HG02970 (cell line): ENCODE measurements at regions not wholly inside any gene's neighbourhood (a gene's known extent, or its start where the extent isn't known, plus 50 kb on each side); places are given as distances from the start of the nearest gene placed in this dataset.

Experiments
- ATAC-seq: cut with Tn5 transposase; IDR thresholded peaks from one replicate; pipeline ENCODE4 v1.9.1; 2021; ENCODE audit warnings: mild to moderate bottlenecking, moderate library complexity, moderate number of reproducible peaks; ENCODE audit not compliant: unreplicated experiment, low FRiP score

GRCh38 chr13:50511877-50512341 lies 331.6 kb downstream of the DLEU7 start:
- peak; percentile 33 for ATAC-seq

GRCh38 chr13:50512474-50513299 lies 330.8 kb downstream of the DLEU7 start:
- peak; percentile 91 for ATAC-seq

GRCh38 chr13:50513300-50513877 lies 330.1 kb downstream of the DLEU7 start:
- ATAC-seq = no peak

- ATAC-seq = no peak
Observed at GRCh38 chr13:50514249-50514648, 329.2 kb downstream of the DLEU7 start.

GRCh38 chr13:50518131-50518530 lies 325.4 kb downstream of the DLEU7 start:
- no peak for ATAC-seq

GRCh38 chr13:50518781-50519201 lies 324.7 kb downstream of the DLEU7 start:
- ATAC-seq = no peak

- ATAC-seq = no peak
Observed at GRCh38 chr13:50519866-50520265, 323.6 kb downstream of the DLEU7 start.

GRCh38 chr13:50521006-50521830 lies 322.3 kb downstream of the DLEU7 start:
- ATAC-seq = no peak

- ATAC-seq = no peak
Observed at GRCh38 chr13:50521831-50522149, 321.7 kb downstream of the DLEU7 start.

GRCh38 chr13:50522506-50522905 lies 321.0 kb downstream of the DLEU7 start:
- no peak for ATAC-seq

- ATAC-seq = no peak
Observed at GRCh38 chr13:50523307-50523706, 320.2 kb downstream of the DLEU7 start.

- ATAC-seq = no peak
Observed at GRCh38 chr13:50524560-50524959, 318.9 kb downstream of the DLEU7 start.

- ATAC-seq = no peak
Observed at GRCh38 chr13:50526661-50527071, 316.8 kb downstream of the DLEU7 start.

GRCh38 chr13:50527188-50527587 lies 316.3 kb downstream of the DLEU7 start:
- no peak for ATAC-seq

- ATAC-seq = no peak
Observed at GRCh38 chr13:50527612-50528509, 315.6 kb downstream of the DLEU7 start.

GRCh38 chr13:50529154-50529882 lies 314.2 kb downstream of the DLEU7 start:
- ATAC-seq = no peak

GRCh38 chr13:50531917-50532899 lies 311.3 kb downstream of the DLEU7 start:
- no peak for ATAC-seq

- no peak for ATAC-seq
Observed at GRCh38 chr13:50535050-50535449, 308.4 kb downstream of the DLEU7 start.
